SIG-M5 (cell line): ENCODE measurements at regions not wholly inside any gene's neighbourhood (a gene's known extent, or its start where the extent isn't known, plus 50 kb on each side); places are given as distances from the start of the nearest gene placed in this dataset.
"Not testable (repeated sequence)": the region's sequence is repeated elsewhere in the genome, so short reads cannot be mapped to it uniquely, and the experiment has no call there.

Source experiments
- DNase-seq: peaks from one replicate; lab custom pipeline; 2025; lab: John Stamatoyannopoulos, UW

DNA sequence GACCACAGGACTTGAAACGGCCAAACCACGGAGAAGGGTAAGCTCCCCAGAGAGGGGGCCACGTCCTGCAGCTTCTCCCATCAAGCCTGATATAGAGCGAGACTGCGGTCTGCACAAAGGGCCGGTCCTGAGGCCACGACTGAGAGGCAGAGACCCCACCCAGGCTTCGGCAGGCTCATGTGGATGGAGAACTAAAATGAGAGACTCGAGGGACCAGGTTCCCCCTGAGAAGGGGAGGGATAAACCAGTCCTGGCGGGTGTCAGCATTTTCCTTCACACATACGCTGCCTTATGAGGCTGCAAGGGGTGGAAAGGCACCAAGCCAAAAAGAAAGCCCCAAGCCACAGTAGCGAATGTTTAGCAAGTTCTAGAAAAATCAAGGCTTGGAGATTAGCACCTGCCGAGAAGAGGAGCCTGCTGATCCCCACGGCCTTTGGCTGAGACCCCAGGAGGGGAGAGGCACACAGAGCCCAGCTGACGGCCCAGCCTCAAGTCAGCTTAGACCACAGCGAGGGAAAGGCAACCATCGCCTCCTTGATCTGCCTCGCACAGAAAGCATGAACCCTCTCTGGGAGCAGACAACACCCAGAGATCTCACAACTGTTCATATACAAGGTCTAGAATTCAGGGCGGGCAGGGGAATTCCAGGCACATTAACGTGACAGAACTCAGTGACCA, 92.6 kb upstream of the RNF32 start:
- no peak for DNase-seq

- DNase-seq = no peak
Measured at GRCh38 chr7:156545979-156546378, 94.6 kb upstream of the RNF32 start.

GRCh38 chr7:156544919-156545715, 95.5 kb upstream of the RNF32 start:
- DNase-seq = no peak

DNA sequence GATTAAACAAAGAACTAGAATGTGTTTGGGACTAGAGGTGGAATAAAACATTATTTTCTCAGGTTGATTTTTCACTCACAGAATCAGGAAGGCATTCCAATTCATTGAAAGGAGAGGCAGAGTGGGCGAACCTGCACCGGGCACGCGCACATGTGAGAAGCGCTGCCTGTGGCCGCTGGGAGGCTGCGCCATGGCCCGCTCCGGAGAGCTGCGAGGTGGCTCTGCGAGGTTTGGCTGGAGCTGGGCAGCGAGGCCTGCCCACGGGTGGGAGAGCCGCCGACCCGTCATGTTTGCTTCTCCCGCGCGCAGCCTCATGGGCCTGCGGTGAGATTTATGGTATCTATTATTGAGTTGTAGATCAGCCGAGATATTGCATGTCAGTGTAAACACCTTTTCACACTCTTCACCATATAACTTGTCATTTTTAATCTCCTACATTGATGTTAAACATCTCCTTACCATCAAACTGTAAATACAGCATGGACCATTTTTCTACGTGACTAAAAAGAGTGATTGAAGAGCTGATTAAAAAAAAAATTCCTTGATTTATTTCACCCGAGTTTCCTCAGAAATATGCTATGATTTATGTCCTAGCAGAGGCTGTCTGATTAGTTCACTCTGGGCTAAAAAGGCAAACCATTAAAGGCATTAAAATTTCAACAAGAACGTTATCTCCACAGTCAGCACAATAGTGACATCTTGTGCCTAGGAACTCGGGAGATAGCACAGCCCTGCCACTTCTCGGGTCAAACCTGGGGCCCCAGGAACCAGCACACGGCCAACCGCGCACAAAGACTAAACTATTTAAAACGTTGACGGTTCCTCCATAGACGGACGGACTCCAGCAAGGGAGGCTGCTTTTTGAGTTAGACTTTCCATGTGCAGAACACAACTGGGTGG, 96.6 kb upstream of the RNF32 start:
- DNase-seq = no peak

DNA sequence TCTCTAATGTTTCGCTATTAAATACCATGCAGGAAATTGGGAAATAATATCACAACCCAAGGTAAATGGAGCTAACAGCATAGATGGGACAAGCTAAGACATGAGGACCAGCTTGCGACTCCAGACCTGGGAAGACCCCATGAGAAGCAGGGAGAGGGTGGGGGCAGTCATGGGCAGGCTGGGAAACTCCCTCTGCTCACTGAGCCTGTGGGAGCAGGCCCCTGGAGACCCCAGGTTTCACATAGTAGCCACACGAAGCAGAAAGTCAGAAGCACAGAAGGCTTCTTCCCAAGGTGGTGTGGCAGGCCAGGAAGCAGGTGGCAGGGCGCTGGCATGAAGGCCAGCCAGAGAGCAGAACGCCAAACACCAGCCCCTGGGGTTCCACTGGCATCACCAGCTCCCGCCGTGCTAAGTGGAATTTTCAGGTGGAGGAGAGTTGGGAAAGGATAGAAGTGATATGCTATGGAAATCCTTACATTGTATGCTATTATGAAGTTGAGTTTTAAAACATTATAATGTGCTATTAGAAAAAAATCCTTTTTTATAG, 99.9 kb upstream of the RNF32 start:
- no peak for DNase-seq

DNA sequence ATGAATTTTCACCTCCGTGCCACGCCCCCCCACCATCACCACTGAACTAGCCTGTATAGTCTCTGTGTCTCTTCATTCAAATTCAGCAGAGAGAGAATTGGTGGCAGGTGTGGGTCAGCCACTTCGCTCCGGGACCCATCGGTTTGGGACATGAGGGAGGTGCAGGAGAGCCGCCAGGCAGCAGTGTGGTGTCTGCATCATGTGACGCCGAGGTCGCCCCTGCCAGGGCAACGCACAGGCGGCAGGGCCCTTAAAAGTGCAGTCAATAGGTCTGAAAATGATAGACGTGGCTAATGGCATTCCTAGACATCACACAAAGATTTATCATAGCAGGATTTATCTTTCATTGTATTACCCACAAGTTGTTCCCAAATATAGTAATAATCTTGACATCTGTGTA, 100.6 kb upstream of the RNF32 start:
- no peak for DNase-seq

DNA sequence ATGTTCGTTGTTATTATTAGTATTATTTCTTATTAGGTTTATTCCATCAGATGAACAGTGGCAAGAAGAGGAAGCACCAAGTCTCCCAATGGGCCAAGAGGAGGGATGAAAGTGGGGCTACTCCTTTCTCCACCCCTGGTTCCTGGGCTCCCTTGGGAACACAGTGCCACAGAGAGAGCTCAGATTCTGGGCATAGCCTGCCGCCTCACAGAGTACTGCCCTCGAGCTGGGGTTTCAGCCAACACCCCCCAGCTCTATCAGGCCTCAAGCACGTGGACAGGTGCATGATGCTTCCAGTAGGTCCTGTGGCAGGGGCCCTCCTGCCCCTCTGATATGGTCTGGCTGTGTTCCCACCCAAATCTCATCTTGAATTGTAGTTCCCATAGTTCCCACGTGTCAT, 103.6 kb upstream of the RNF32 start:
- DNase-seq = no peak

DNA sequence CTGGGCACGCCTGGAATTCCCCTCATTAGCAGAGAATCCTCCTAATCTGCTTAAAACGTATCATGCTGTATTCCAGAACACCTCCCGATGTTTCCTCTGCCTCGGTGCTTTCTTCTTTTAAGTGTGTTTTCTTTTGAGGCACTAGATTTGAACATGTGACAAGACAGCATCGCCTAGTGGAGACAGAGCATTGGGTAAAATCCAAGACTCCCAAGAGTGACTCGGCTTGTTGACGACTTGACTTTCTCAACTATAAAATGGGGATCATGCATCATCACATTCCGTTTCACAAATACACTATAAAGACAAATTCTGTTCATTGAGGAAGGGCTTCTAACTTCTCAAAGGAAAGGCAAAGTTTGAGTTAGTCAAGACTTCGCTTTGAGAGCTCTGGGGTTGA, 105.6 kb upstream of the RNF32 start:
- DNase-seq = no peak

- no peak for DNase-seq
Measured at GRCh38 chr7:156533964-156534363, 106.6 kb upstream of the RNF32 start.

GRCh38 chr7:156533420-156533819, 107.2 kb upstream of the RNF32 start:
- no peak for DNase-seq

DNA sequence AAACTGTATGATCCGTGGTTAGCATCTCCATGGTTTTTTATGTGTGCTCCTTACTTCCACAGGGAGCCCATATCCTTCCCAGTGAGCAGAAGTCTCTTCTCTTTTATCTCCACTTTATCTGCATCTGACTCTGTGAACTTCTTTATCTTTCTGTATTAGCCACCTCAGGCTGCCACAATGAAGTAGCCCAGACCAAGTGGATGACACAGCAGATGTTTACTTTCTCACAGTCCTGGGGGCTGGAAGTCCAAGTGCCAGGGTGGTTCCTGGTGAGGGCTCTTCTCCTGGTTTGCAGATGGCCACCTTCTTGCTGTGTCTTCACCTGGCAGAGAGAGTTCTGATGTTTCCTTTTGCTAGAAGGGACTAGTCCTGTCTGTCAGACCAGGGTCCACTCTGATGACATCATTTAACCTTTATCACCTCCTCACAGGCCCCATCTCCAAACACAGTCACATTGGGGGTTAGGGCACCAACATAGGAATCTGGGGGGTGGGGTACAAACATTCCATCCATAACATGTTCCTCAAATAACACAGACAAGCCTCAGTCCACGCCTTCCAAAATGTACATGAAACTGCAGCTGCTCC, 108.5 kb upstream of the RNF32 start:
- no peak for DNase-seq

DNA sequence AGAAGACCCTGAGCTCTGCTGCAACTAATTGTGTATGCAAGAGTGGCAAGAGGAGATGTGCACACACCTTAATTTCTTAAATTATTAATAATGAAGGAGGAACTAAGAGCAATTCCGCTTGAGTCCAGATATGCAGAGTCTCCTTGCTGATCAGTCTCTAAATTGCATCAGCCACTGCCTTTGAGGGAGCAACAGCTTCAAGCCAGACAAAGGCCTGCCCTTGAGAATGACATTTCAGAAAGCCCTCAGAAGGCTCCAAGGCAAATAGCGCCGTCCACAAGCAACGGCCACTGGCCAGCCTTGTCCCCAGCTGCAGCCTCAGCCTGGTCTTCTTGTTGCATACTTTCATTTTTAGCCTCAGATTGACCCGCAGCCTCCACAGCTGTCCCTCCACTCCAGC, 110.6 kb upstream of the RNF32 start:
- no peak for DNase-seq

- no peak for DNase-seq
Measured at GRCh38 chr7:156527458-156527890, 113.1 kb upstream of the RNF32 start.

DNA sequence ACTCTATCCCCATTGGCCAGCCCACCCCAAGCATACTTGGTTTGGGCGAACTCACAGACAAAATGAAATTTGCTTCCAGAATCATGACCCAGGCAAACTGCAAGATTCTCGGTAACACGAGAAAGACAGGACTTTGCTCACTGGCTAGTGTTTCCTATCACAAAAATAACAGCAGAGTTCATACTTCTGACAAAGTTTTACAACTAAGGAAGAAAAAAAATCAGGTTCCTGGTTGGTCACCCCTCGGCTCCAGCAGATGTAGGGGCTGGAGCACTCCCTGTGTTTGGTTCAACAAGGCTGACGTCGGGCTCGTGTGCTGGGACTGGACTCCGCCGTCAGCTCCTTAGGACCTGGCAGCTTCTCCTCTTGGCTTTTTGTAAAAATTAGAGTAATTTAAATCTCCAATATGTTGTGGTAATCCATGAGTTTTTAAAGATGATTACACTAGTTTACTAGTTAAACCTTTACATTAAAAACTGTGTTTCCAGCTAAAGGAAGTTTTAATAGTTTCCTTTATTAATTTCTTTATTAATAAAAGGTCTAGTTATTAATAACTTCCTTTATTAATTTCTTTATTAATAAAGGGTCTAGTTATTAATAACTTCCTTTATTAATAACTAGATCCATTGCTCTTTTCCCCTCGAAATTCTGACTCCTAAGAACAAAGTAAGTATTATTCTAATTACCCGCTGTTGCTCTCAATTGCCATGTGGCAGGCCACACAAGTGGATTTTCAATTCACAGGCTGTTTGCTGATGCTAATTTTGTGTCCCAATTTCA, 115.6 kb upstream of the RNF32 start:
- no peak for DNase-seq

DNA sequence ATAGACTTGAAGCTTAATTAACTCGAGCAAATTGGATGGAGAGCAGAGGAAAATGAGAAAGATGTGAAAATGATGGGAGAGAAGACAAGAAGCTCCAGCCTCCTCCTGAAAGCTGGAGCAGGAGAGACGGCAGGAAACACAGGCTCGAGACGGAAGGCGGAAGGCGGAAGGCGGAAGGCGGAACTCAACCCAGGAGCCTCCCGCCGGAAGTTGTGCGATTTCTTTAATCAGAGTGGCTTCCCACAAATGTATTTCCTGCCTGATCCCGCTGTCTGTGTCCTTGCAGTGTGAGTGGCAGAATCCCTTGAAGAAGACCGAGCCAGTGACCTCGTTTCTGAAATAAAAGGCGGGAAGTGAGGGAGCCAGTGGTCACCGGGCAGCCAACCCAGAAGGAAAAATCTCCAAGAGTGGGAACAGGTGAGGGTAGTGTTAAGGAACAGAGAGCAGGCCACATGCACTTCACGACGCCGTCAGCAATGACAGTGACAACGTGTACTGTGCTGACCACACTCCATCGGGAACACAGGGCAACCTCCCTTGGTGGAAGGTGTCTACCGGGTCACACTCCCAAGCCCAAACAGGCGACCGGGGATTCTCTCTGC, 117.0 kb upstream of the RNF32 start:
- no peak for DNase-seq

DNA sequence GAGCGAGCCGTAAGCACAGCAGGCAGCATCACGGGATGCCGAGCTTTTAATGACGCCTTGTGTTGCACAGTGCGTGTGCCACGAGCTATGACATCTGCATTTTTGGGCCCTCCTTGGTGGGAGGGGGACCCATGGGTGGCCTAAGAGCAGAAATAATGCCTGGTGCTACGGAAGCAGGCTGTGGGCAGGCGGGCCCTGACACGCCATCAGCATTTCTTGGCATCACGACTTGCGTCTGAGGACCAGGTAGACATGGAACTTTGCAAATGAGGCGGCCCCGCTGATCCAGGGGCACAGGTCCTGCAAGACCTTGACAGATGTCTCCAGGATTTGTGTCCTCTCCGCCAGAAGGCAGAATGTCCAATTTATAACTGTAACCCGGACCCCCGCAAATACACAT, 117.8 kb upstream of the RNF32 start:
- no peak for DNase-seq

DNA sequence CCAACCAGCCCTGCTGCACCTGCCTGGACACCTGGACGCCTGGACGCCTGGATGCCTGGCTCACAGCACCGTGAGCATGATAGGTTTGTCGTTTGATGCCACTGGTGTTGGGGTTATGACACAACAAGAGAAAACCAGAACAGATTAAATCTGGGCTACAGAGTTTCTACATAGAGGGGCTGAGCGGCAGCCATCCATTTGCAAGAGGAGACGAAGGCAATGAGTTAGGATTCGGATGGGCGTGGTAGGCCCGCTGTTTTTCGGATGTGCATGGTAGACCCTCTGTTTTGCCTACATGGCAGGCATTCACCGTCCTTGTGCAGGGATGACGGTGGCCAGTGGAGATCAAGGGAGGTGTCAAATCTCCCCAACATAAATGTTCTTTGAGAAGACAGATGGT, 121.5 kb upstream of the RNF32 start:
- DNase-seq = no peak

DNA sequence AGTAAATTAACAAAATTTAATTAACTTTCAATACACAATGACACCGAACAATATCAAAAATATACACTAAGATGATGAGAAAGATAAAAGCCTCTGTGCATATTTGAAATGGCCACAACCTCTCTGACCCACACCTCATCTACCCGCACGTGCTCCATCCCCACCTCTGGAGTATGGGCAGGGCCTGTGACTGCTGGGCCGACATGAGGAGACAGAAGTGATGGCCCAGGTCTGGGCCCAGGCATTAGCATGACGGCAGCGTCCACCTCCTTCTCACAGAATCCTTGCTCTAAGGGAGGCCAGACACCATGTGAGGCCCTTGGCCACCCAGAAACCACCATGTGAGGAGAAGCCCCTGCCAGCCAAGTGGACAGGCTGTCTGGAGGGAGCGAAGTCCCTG, 122.1 kb upstream of the RNF32 start:
- DNase-seq = no peak

- not testable (repeated sequence) for DNase-seq
Measured at GRCh38 chr7:156517858-156518257, 122.7 kb upstream of the RNF32 start.

GRCh38 chr7:156516791-156517378, 123.7 kb upstream of the RNF32 start:
- DNase-seq = no peak
